ENCODE measurements at regions not wholly inside any gene's neighbourhood (a gene's known extent, or its start where the extent isn't known, plus 50 kb on each side); places are given as distances from the start of the nearest gene placed in this dataset.

- DNase-seq: no peak
- no peaks in the 10 kb centered on the region for H3K4me1 ChIP-seq
Measured at GRCh38 chr20:12702312-12702711, 306.5 kb upstream of the SPTLC3 start.

GRCh38 chr20:12715371-12715770, 293.4 kb upstream of the SPTLC3 start:
- Histone ChIP-seq H3K9ac (ENCODE audit: low read depth in 2 of 2, low read length in 2 of 2) (no peak overlapping the region), H3K4me3 (no peak overlapping the region), H3K4me1 (no peaks in the 10 kb centered on the region), H3K27me3 (no peaks in the 10 kb centered on the region), H3K36me3 (no peaks in the 10 kb centered on the region), H3K9me3 (no peaks in the 10 kb centered on the region), H3K27ac (no peak overlapping the region)
- no peak for TF ChIP-seq CTCF (IDR thresholded peaks at IDR 0.05)
- no peak for DNase-seq
- intact Hi-C loops (cut with DNase I): no loop called here

More at GRCh38 chr20:12702312-12702711, 306.5 kb upstream of the SPTLC3 start:
- Histone ChIP-seq H3K9ac (ENCODE audit: low read depth in 2 of 2, low read length in 2 of 2) (no peak overlapping the region), H3K27ac (no peak overlapping the region), H3K9me3 (no peaks in the 10 kb centered on the region), H3K4me3 (no peak overlapping the region), H3K27me3 (no peaks in the 10 kb centered on the region), H3K36me3 (no peaks in the 10 kb centered on the region)
- no peak for TF ChIP-seq CTCF (IDR thresholded peaks at IDR 0.05)
- intact Hi-C loops (cut with DNase I): no loop called here

GRCh38 chr20:12715991-12716680, 292.6 kb upstream of the SPTLC3 start:
- Histone ChIP-seq H3K27ac (no peak overlapping the region), H3K9me3 (no peaks in the 10 kb centered on the region), H3K27me3 (no peaks in the 10 kb centered on the region), H3K36me3 (no peaks in the 10 kb centered on the region), H3K9ac (ENCODE audit: low read depth in 2 of 2, low read length in 2 of 2) (no peak overlapping the region), H3K4me3 (no peak overlapping the region), H3K4me1 (no peaks in the 10 kb centered on the region)
- no peak for TF ChIP-seq CTCF (IDR thresholded peaks at IDR 0.05)
- no peak for DNase-seq
- intact Hi-C loops (cut with DNase I): no loop called here

- no peaks in the 10 kb centered on the region for H3K27me3 ChIP-seq
- H3K4me3 ChIP-seq: no peak overlapping the region
- no peak overlapping the region for H3K27ac ChIP-seq
- intact Hi-C loops (cut with DNase I): no loop called here
- no peak for TF ChIP-seq CTCF (IDR thresholded peaks at IDR 0.05)
- no peaks in the 10 kb centered on the region for H3K36me3 ChIP-seq
- H3K9me3 ChIP-seq: no peaks in the 10 kb centered on the region
- no peak for DNase-seq
- no peak overlapping the region for H3K9ac ChIP-seq (ENCODE audit: low read depth in 2 of 2, low read length in 2 of 2)
- no peaks in the 10 kb centered on the region for H3K4me1 ChIP-seq
Measured at GRCh38 chr20:12717061-12717460, 291.7 kb upstream of the SPTLC3 start.

- intact Hi-C loops (cut with DNase I): no loop called here
- no peaks in the 10 kb centered on the region for H3K36me3 ChIP-seq
- DNase-seq: no peak
- H3K9ac ChIP-seq (ENCODE audit: low read depth in 2 of 2, low read length in 2 of 2): no peak overlapping the region
- no peak overlapping the region for H3K4me3 ChIP-seq
- H3K27me3 ChIP-seq: no peaks in the 10 kb centered on the region
- no peak overlapping the region for H3K27ac ChIP-seq
- no peaks in the 10 kb centered on the region for H3K4me1 ChIP-seq
- TF ChIP-seq CTCF (IDR thresholded peaks at IDR 0.05): no peak
- H3K9me3 ChIP-seq: no peaks in the 10 kb centered on the region
Measured at GRCh38 chr20:12718619-12719018, 290.2 kb upstream of the SPTLC3 start.
